GM18498 (cell line): ENCODE measurements at regions not wholly inside any gene's neighbourhood (a gene's known extent, or its start where the extent isn't known, plus 50 kb on each side); places are given as distances from the start of the nearest gene placed in this dataset.
A peak's percentile ranks its signal among the peaks of the same experiment; 100 is the strongest.
"Not testable (repeated sequence)": the region's sequence is repeated elsewhere in the genome, so short reads cannot be mapped to it uniquely, and the experiment has no call there.

Experiments
- ATAC-seq: cut with Tn5 transposase; IDR thresholded peaks from one replicate; pipeline ENCODE4 v1.9.1; 2021; ENCODE audit warnings: mild to moderate bottlenecking, moderate library complexity; ENCODE audit not compliant: unreplicated experiment

DNA sequence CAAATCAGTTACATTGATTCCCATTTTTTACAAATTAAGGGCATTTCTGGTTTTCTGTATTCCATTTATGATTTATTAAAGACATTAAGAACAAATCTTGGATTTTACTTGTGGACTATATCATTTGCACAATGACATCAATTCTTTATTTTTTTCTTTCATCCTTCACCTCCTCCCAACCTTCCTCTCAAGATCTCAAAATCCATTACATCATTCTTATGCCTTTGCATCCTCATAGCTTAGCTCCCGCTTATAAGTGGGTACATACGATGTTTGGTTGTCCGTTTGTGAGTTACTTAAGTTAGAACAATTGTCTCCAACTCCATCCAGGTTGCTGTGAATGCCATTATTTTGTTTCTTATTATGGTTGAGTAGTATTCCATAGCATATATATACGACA lies 752.8 kb downstream of the CD109 start:
- ATAC-seq: no peak

DNA sequence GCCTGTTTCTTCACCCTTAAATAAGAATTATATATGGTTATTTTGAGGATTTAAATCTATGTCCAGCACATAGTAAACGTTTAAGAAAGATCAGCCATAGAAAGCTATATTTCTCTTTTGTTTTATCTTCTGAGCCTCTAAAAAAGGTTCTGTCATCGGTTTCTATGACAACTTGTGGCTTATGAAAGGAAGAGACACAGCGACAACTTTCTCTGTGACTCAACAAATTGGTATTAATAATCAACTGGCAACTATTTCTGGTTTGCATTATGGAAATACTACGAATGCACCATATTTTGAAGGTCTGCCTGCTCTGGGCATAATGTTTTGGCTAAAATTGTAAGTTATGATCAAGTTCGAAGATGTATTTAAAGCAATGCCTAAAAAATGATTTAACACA lies 751.0 kb downstream of the CD109 start:
- ATAC-seq: peak; percentile 81

DNA sequence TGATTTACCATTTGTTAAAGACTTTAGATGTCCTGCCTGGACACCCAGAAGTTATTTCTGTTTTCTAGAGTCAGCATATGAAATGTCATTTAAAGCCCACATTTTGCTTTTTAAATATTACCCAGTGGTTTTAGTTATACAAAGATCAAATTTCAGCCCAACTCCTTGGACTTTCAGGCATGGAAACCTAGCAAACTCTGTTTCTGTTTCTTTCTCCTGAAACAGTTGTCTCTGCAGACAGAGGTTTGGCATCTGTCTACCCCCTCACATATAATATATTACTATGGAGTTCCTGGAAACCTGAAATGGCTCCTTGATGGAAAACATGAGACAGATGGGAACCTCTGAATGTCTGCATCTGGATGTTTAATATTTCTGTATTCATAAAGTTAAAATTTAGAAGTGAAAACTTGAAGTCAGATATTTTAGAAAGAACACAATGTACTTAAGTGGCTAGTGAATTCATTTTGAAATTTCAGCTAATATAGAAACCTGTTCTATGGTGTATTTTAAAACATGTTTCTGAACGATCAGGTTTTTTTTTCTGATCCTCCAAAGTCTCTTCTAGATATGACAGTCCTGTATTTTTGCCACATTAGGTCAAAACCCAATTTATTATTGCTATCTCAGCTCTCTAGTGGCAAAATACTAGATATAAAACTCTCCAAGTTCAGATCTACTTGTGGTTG lies 743.3 kb downstream of the CD109 start:
- ATAC-seq: no peak

DNA sequence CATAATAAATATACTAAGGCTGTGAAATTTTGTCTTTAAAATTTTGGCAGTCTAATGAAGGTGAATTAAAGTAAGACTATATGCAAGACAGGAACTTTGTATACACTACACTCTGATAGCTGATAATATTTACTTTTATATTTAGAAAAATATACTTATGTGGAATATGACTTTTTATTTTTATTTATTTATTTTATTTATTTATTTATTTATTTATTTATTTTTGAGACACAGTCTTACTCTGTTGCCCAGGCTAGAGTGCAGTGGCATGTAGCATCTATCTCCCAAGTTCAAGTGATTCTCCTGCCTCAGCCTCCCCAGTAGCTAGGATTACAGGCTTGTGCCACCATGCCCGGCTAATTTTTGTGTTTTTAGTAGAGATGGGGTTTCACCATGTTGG lies 742.4 kb downstream of the CD109 start:
- ATAC-seq: not testable (repeated sequence)

DNA sequence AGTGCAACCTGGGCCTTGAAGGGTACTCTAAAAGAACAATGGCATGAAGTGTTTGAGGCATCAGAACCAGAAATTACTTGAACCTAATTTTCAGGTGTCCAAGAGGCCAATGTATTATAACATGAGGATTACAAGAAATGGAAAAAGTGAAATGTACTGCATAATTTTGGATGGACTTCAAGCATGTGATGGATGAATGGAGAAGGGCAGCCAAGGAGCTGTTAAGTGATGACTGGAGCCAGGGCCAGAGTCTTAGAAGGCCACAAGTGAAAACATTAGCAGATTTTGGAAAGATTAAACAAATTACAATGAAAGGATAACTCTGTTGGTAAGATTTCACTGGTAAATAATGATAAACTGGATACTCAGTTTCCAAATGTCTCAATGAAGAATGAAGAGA lies 738.2 kb downstream of the CD109 start:
- ATAC-seq: no peak

DNA sequence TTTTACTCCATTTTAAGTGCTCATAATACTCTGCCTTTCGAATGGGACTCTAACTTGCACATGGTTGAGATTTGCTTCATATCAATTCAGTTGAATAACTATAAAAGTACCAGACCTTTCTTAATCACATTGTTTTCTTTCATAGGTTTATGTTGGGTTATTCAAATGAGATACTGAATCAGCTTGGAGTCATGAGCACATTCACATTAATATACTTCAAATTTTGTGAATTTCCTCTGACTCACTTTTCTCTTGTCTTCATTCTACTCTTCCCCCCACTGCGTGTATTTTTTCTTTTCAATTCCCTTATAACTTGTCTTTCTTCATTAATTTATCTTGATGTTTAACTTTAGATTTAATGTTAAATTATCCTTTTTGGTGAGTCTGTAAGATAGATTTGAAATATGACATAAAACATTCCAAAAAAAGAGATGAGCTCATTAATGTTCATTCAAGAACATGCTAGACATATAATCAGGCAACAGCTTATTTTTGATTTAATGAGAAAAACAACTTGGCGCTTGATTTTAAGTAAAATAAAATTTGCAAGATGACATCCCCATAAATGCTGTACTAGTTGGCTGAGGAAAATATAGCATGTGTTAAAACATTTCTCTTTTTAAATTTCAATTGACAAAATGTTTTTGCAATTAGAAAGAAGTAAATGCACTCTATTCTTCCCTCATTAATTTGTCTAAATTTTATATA lies 736.0 kb downstream of the CD109 start:
- ATAC-seq: no peak

DNA sequence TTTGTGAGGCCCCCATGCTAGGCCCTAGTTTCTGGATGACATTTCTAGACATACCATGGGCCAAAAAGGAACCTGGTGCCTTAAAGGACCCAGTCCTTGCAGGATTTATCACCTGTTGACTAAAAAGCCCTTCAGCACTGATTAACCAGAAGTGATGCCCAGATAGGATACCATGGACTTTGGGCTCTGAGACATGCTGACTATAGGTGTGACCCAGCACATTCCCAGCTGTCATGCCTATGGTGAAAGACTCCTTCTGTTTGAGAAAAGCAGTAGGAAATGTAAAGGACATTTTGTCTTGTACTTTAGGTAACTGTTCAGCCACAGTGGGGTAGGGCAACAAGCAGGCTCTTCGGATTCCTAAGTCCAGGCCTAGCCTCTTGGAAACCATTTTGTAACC lies 724.2 kb downstream of the CD109 start:
- no peak for ATAC-seq

DNA sequence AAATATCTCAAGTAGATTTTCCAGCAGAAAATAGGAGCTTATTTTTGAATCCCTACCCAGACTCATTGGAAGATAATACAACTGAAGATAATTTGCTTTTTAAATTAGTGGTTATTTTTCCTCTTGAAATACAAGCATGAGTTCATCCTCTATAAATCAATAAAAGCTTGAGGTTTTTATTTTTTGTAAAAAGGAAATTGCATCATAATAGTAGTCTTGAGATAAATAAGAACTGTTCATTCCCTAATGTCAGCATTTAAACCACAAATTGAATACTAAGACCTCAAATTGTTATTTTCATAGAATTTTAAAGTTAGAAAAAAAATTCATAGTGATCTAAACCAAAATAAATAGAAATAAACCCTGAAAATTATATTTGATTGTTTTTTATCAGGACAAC lies 719.1 kb downstream of the CD109 start:
- ATAC-seq: no peak

DNA sequence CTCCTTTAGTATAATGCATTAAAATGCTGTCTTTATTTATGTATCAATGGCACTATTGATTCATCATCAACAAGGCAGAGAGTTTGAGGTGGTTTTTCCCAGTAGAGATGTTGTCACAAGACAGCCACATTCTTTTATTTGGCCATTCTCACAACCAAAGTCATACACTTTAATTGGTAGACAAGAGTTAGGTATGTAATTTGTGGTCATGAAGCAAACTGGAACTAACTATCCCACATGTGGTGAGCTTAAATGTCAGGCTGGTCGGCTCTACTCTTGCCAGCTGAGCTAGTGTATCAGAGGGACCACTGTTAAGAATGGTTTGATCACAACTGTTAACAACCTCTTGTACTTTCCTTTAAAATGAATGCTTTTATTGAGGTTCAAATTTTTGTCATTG lies 714.6 kb downstream of the CD109 start:
- ATAC-seq: no peak

DNA sequence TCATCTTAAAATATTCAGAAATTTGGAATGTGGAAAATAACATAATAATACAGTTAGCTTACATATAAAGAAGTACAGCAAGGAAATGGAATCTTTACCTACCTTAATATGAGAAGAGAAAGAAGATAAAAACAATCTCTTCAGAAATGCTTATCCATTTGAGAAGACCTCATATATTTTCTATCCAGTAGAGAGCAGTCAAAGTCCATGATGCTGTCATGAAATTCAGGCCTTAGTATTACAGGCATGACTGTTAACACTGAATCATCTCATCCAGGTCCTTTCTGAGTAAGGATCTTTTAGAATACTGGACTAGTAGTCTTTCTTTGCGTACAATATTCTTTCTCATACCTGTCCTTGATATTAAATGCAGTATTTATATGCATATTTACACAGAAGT lies 713.4 kb downstream of the CD109 start:
- ATAC-seq: peak; percentile 80

DNA sequence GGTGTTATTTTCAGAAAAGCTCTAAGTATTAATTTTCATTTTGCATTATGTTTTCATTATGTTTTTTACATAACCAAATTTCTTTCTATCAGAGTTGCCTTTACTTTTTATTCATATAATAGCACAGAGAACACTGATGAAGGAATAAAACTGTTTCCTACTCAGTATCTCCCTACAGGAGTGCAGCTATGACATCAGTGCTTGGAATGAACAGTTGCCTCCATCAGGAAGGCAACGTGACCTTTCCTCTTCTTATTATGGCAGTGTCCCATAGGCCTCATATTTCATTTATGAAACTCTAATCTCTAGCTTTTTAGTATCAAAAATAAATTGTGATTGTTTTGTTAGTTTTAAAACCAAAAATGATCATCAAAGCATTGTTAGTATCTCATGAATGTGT lies 712.8 kb downstream of the CD109 start:
- ATAC-seq: no peak

DNA sequence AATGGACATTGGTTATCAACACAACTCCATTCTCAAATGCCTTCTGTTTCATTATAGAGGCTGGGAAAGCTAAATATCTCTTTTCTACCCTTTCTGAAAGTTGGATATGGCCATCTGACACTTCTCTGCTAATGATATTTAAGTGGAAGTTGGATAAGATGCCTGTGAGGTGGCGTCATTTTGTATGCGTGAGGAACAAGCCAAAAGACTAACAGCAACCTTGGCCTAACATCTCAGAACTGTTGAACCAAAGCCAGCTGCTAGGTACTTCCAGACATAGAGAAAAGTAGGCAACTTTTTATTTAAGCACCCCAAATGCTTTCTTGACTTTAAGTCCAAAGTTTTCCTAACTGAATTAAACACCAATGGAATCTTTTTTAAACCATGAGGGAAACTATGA lies 708.4 kb downstream of the CD109 start:
- no peak for ATAC-seq

DNA sequence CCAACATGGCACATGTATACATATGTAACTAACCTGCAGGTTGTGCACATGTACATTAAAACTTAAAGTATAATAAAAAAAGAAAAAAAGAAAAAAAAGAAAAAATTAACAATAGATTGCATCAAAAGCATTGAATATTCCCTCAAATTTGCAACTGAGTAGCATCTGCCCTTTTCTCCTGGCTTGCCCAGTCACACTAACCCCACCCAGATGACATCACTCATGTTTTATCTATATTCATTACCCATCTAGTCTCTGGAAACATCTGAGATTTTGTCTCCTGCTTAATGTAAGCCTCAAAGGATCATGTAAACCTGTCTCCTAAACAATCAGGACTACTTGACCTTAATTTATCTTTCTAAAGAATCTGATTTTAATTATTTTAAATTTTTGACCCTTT lies 706.8 kb downstream of the CD109 start:
- no peak for ATAC-seq

DNA sequence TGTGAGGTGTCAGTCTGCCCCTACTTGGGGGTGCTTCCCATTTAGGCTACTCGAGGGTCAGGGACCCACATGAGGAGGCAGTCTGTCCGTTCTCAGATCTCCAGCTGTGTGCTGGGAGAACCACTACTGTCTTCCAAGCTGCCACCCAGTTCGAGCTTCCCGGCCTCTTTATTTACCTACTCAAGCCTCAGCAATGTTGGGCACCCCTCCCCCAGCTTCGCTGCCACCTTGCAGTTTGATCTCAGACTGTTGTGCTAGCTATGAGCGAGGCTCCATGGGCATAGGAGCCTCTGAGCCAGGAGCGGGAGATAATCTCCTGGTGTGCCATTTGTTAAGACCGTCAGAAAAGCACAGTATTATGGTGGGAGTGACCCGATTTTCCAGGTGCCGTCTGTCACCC lies 682.4 kb downstream of the CD109 start:
- ATAC-seq: not testable (repeated sequence)

DNA sequence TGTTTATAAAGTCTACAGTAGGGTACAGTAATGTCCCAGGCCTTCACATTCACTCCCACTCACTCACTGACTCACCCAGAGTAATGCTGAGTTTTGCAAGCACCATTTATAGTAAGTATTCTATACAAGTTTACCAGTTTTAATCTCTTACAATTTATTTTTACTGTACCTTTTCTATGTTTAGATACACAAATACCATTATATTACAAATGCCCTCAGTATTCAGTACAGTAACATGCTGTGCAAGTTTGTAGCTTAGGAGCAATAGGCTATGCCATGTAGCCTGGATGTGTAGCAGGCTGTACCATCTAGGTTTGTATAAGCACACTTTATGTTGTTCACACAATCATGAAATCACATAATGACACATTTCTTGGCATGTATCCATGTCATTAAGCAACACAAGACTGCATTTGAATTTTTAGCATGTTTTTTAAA lies 673.6 kb downstream of the CD109 start:
- no peak for ATAC-seq

DNA sequence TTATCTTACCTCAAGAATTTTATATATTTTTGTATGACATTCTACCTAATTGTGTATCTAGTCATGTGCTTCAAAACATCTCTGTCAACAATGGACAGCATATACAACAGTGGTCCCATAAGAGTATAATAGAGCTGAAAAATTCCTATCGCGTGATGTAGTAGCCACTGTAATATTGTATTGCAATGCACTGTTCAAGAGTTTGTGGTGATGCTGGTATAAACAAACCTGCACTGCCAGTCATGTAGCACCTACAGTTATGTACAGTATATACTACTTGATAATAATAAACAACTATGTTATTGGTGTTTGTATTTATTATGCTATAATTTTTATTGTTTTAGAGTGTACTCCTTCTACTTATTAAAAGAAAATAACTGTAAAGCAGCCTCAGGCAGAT lies 672.7 kb downstream of the CD109 start:
- ATAC-seq: no peak

DNA sequence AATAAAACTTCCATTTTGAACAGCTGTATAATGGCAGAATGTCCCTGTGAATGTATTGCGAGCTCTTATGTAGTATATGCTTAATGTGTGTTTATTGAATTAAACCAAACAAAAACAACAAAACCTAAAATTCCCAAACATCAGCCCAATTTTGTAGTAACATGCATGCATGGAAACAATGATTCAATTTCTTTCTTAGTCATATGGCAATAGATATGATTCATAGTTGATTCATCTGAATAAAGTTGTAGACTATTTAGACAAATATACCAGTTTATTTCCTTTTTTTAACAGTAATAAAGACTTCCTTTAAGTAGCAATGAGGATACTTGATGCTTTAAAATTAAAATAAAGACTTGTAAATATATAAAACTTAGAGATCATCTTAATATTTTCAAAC lies 670.6 kb downstream of the CD109 start:
- ATAC-seq: no peak

DNA sequence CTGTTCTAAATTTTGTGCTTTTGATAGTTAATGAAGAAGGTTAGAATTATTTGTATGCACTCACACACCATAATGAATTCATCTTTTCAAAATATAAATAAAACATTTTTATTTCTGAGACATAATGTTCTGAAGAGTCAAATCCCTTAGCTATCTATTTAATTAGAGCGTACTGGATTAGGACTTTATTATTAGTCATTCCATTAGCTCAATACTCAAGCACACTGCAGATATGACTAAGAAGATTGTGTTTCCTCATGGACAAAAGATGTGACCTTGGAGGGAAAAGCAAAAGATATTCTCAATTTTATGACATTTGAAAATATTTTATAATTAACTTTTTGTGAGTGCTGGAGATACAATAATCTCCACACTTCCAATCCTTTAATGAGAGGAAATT lies 666.4 kb downstream of the CD109 start:
- ATAC-seq: no peak

DNA sequence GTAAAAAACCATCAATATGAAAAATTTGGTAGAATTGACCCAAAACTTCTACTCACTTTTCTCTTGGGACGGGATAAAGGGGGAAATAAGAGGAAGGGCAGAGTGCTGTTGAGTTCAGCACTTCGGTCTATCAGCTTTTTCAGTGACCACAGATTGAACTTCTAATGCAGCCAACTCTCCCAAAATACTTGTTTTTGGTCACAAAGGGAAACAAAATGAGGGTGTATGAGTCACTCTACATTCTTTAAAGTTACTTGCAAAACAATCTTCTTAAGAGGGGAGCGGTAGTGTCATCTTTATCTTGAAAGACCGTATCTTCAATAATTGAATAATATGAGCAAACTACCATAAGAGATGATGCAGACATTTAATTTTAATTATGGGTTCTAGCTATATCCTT lies 661.3 kb downstream of the CD109 start:
- no peak for ATAC-seq

DNA sequence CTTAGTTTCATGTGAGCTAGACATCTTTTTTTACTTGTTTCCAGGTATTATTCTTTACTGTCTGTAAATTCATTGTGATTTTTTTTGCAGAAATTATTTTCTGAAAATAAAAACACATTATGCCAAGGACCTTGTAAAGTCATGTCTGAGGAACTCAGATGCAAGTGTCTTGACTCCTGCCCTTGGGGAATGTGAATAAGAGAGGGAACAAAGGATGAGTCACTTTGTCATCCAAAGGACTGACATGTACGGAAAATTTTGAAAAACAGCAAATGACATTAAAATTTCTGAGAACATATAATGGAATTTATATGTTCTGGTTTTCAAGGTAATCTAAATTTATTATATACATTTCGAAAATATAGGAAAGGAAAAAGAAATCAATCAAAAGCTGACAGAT lies 660.4 kb downstream of the CD109 start:
- ATAC-seq: no peak

DNA sequence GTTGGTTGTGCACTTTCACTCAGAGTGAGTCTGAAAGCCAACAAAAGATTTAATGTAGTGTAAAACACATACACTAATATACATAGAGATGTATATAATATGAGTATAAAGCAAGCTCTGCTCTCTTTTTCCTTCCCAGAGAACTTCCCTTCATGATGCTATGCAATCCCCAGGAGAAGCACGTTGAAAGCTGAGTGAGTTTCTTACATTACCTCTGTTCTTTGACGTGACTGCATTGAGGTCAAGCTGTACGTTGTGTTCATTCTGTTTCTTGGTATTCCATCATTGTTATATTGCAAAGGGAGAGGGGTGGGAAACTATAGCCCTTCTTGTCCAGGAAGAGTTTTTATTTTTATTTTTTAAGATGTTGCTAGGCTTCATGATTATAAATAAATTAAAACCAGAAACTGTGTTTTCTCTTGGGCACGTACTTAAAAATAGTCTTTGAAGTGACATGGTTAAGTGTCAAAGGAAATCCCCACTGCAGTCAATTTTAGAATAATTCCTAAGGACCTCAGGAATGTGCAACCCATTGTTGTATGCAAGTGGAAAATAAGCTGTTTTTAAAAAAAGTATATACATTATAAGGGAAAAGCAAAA lies 651.0 kb downstream of the CD109 start:
- ATAC-seq: no peak

DNA sequence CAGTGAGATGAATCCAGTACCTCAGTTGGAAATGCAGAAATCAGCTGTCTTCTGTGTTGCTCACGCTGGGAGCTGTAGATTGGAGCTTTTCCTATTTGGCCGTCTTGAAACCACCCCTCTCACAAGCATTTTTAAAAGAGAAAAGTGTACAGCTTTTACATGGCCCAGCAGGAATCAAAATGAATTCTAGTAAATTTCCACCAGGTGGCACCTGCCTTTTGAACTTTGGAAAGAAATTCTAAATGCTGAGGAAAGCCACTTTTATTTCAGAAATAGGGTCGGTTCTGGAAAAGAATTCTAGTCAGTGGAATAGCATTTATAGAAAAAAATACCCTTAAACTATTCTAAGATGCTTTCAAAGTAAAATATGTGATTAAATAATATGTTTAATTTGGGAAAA lies 647.8 kb downstream of the CD109 start:
- no peak for ATAC-seq
